BLaER1 treated with 17β-estradiol and CSF1 and Interleukin-3, amounts not matched to agents 10 nM and 100 nM (cell line): ENCODE measurements at regions not wholly inside any gene's neighbourhood (a gene's known extent, or its start where the extent isn't known, plus 50 kb on each side); places are given as distances from the start of the nearest gene placed in this dataset.

Experiments used
- H3K27ac ChIP-seq, 11 experiments: shearing (Covaris generic); formaldehyde crosslinking; 2 replicates each; pipeline ENCODE4 v1.8.1; 2022
- H3K27me3 ChIP-seq, 11 experiments: shearing (Covaris generic); formaldehyde crosslinking; 2 replicates each; pipeline ENCODE4 v1.8.1; 2022
- H3K36me3 ChIP-seq, 11 experiments: shearing (Covaris generic); formaldehyde crosslinking; 2 replicates each; pipeline ENCODE4 v1.8.1; 2022
- H3K4me1 ChIP-seq, 10 experiments: shearing (Covaris generic); formaldehyde crosslinking; 2 replicates each; pipeline ENCODE4 v1.8.1; 2022
- H3K4me2 ChIP-seq, 11 experiments: shearing (Covaris generic); formaldehyde crosslinking; 2 replicates each; pipeline ENCODE4 v1.8.1; 2022
- H3K4me3 ChIP-seq, 10 experiments: shearing (Covaris generic); formaldehyde crosslinking; 2 replicates each; pipeline ENCODE4 v1.8.1; 2022
- H3K9ac ChIP-seq, 11 experiments: shearing (Covaris generic); formaldehyde crosslinking; 2 replicates each; pipeline ENCODE4 v1.8.1; 2022
- H3K9me3 ChIP-seq, 11 experiments: shearing (Covaris generic); formaldehyde crosslinking; replicated peaks in 1 of 11; 2 replicates each; pipeline ENCODE4 v1.8.1; 2022
- H4K20me1 ChIP-seq, 11 experiments: shearing (Covaris generic); formaldehyde crosslinking; 2 replicates each; pipeline ENCODE4 v1.8.1; 2022
- Cebpa-rat ChIP-seq, 11 experiments: shearing (Covaris generic); IDR thresholded peaks; 2 replicates each; pipeline ENCODE4 v1.8.1; 2022

- H3K27ac ChIP-seq: no peak overlapping the region
Measured at GRCh38 chr2:216292886-216293301, 79.4 kb downstream of the MARCHF4 start.

DNA sequence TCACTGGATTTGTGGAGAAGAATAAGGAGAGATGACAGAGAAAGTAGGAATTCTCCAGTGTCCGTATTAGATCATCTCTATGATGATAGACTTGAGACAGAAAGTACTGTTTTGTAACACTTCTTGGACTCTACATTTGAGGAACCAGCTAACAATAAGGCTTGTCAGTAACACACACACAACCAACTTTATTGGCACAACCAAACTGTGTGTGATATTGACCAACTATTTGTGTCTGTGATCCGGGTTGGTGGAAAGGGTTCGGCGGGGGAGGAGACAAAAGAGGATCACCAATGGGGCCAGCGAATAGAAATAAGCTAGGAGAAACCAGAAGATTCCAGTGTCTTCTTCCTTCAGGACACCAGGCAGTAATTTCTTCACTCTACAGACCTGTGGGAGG is 79.8 kb downstream of the MARCHF4 start:
- peaks cover 0 to 43% (median 19%) of the 10 kb centered on the region in 10 experiments; a peak in 15 of 20 replicates for H3K4me1 ChIP-seq
- H4K20me1 ChIP-seq: no peaks in the 10 kb centered on the region
- H3K9ac ChIP-seq: no peak overlapping the region
- H3K4me3 ChIP-seq: no peak overlapping the region
- H3K27me3 ChIP-seq: no peaks in the 10 kb centered on the region
- no peak overlapping the region for H3K27ac ChIP-seq
- H3K36me3 ChIP-seq: no peaks in the 10 kb centered on the region
- H3K9me3 ChIP-seq: peaks cover 0 to 5% (median 0%) of the 10 kb centered on the region in 11 experiments; a peak in 2 of 22 replicates
- no peak overlapping the region for H3K4me2 ChIP-seq
- TF ChIP-seq Cebpa-rat (IDR thresholded peaks at IDR 0.05): no peak

More at GRCh38 chr2:216292886-216293301, 79.4 kb downstream of the MARCHF4 start:
- Histone ChIP-seq H3K4me1 (peaks cover 0 to 41% (median 19%) of the 10 kb centered on the region in 10 experiments; a peak in 14 of 20 replicates), H3K4me2 (0 out of 22 replicates have a peak overlapping the region, but pooled peaks of 1 of the 11 experiments have one; percentile 12), H3K36me3 (no peaks in the 10 kb centered on the region), H3K9me3 (peaks cover 0 to 5% (median 0%) of the 10 kb centered on the region in 11 experiments; a peak in 2 of 22 replicates), H3K9ac (no peak overlapping the region), H4K20me1 (no peaks in the 10 kb centered on the region), H3K27me3 (no peaks in the 10 kb centered on the region), H3K4me3 (no peak overlapping the region)
- TF ChIP-seq Cebpa-rat (IDR thresholded peaks at IDR 0.05): no peak

GRCh38 chr2:216289470-216289869 is 82.8 kb downstream of the MARCHF4 start:
- Histone ChIP-seq H3K4me2 (no peak overlapping the region), H3K9ac (no peak overlapping the region), H4K20me1 (no peaks in the 10 kb centered on the region), H3K27ac (no peak overlapping the region), H3K9me3 (no peaks in the 10 kb centered on the region), H3K4me1 (peaks cover 22 to 45% (median 28%) of the 10 kb centered on the region in 10 experiments), H3K27me3 (no peaks in the 10 kb centered on the region), H3K4me3 (no peak overlapping the region), H3K36me3 (no peaks in the 10 kb centered on the region)
- no peak for TF ChIP-seq Cebpa-rat (IDR thresholded peaks at IDR 0.05)

- no peaks in the 10 kb centered on the region for H3K36me3 ChIP-seq
- H3K4me3 ChIP-seq: no peak overlapping the region
- peaks cover 17 to 32% (median 27%) of the 10 kb centered on the region in 10 experiments for H3K4me1 ChIP-seq
- no peak for TF ChIP-seq Cebpa-rat (IDR thresholded peaks at IDR 0.05)
- H4K20me1 ChIP-seq: no peaks in the 10 kb centered on the region
- peak overlapping the region; percentile 55 to 87 (median 70) for H3K4me2 ChIP-seq
- H3K9ac ChIP-seq: no peak overlapping the region
- H3K27ac ChIP-seq: no peak overlapping the region
- no peaks in the 10 kb centered on the region for H3K9me3 ChIP-seq
- no peaks in the 10 kb centered on the region for H3K27me3 ChIP-seq
Measured at GRCh38 chr2:216287251-216287650, 85.0 kb downstream of the MARCHF4 start.

GRCh38 chr2:216286616-216287231 is 85.6 kb downstream of the MARCHF4 start:
- peak overlapping the region; percentile 55 to 87 (median 70) for H3K4me2 ChIP-seq

DNA sequence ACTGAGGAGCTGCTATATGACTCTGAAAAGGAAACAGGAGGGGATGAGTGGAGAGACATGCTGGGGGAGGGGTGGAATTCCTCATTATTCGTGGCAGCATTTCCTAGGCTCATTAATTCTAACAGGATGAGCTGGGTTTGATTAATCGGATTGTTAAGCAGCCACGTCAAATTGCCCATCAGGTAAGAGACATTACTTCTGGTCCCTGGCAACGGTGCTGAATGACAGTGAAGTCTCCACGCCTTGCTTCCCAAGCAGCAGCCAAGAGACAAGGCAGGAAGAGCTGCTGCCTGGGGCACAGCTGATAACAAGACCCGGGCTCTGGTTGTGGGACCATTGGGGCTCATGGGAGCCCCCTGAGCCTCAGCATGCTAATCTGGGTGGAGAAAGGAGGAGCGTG is 86.6 kb downstream of the MARCHF4 start:
- peak overlapping the region; percentile 55 to 87 (median 70) for H3K4me2 ChIP-seq

More at GRCh38 chr2:216286616-216287231, 85.6 kb downstream of the MARCHF4 start:
- no peaks in the 10 kb centered on the region for H3K9me3 ChIP-seq
- no peaks in the 10 kb centered on the region for H4K20me1 ChIP-seq
- H3K36me3 ChIP-seq: no peaks in the 10 kb centered on the region
- H3K27ac ChIP-seq: no peak overlapping the region
- TF ChIP-seq Cebpa-rat (IDR thresholded peaks at IDR 0.05): no peak
- no peaks in the 10 kb centered on the region for H3K27me3 ChIP-seq
- peaks cover 17 to 37% (median 32%) of the 10 kb centered on the region in 10 experiments for H3K4me1 ChIP-seq
- no peak overlapping the region for H3K9ac ChIP-seq
- no peak overlapping the region for H3K4me3 ChIP-seq

DNA sequence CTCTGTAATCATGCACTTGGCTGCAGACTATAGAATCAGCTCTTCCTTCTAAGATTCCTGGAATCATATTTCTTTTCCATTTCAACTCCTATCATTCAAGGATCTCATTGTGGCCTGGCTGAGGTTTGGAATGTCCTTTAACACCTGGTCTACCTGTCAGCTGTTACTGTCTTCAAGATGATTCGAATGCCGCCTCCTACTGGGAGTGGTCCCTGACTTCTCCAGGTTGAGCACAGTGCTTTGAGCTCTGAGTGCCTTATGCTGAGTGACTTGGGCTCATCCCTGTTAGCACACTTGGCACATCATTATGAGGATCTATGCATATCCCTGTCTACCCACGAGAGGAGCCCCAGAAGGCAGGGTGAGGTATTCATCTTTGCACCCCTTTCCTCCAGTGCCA is 87.6 kb downstream of the MARCHF4 start:
- Histone ChIP-seq H3K9me3 (no peaks in the 10 kb centered on the region), H3K27ac (no peak overlapping the region), H3K4me3 (no peak overlapping the region), H3K4me2 (no peak overlapping the region), H3K36me3 (no peaks in the 10 kb centered on the region), H3K27me3 (no peaks in the 10 kb centered on the region), H4K20me1 (no peaks in the 10 kb centered on the region), H3K4me1 (peaks cover 17 to 37% (median 35%) of the 10 kb centered on the region in 10 experiments), H3K9ac (no peak overlapping the region)
- TF ChIP-seq Cebpa-rat (IDR thresholded peaks at IDR 0.05): no peak

More for the DNA sequence above, 86.6 kb downstream of the MARCHF4 start:
- Histone ChIP-seq H3K27me3 (no peaks in the 10 kb centered on the region), H4K20me1 (no peaks in the 10 kb centered on the region), H3K9me3 (no peaks in the 10 kb centered on the region), H3K9ac (no peak overlapping the region), H3K36me3 (no peaks in the 10 kb centered on the region), H3K4me3 (no peak overlapping the region), H3K4me1 (peaks cover 17 to 37% (median 35%) of the 10 kb centered on the region in 10 experiments), H3K27ac (no peak overlapping the region)
- no peak for TF ChIP-seq Cebpa-rat (IDR thresholded peaks at IDR 0.05)

DNA sequence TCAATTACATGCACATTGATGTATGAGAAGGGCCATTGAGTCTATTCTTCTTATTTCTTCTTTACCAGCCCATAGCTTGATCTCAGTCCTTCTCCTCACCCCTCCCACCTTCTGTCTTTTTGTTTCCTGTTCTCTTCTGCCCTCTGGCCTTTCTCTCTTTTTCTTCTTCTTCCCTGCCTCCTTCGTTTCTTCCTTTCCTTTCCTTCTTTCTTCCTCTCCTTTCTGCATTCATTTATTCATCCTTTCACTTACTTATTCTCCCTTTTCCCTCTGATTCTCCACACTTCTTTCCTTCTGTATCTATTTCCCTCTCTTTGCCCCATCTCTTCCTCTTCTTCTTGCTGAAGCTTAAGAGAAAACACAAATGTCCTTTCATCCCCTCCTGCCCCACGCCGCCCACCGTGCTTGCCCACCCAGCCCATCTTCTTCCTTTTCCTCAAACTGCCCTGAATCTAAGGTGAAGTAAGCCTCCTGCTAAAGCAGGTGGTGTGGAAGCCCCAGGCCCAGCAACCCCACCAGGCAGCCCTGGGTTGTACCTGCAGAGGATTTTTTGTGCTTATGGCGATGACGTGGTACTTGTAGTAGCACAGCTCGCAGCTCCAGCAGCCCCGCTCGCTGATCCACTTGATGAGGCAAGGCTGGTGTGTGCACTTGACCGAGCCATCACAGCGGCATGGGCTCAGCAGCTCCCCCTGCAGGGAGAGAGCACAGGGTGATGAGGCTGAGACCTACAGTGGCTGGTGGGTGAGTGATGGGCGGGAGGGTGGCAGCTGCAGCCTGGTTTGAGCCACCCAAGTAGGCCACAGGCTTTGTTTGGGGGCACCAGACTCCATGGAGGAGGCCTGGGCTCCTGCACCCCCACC is 89.0 kb downstream of the MARCHF4 start:
- no peak overlapping the region for H3K4me2 ChIP-seq
- no peak overlapping the region for H3K27ac ChIP-seq
- H3K4me1 ChIP-seq: peaks cover 17 to 37% (median 30%) of the 10 kb centered on the region in 10 experiments
- H4K20me1 ChIP-seq: no peaks in the 10 kb centered on the region
- H3K36me3 ChIP-seq: no peaks in the 10 kb centered on the region
- H3K9ac ChIP-seq: no peak overlapping the region
- no peaks in the 10 kb centered on the region for H3K27me3 ChIP-seq
- no peaks in the 10 kb centered on the region for H3K9me3 ChIP-seq
- no peak overlapping the region for H3K4me3 ChIP-seq
- no peak for TF ChIP-seq Cebpa-rat (IDR thresholded peaks at IDR 0.05)

GRCh38 chr2:216281876-216282275 is 90.4 kb downstream of the MARCHF4 start:
- no peaks in the 10 kb centered on the region for H3K27me3 ChIP-seq
- peak overlapping the region in 9 of 11 experiments; percentile 5 to 73 (median 26); a peak in 12 of 22 replicates for H3K4me2 ChIP-seq
- TF ChIP-seq Cebpa-rat (IDR thresholded peaks at IDR 0.05): no peak

More at GRCh38 chr2:216281876-216282275, 90.4 kb downstream of the MARCHF4 start:
- Histone ChIP-seq H3K4me3 (no peak overlapping the region), H3K36me3 (no peaks in the 10 kb centered on the region), H3K4me1 (peaks cover 12 to 31% (median 23%) of the 10 kb centered on the region in 10 experiments), H3K9me3 (no peaks in the 10 kb centered on the region), H3K9ac (no peak overlapping the region), H4K20me1 (no peaks in the 10 kb centered on the region), H3K27ac (no peak overlapping the region)
